GM12878 (cell line): ENCODE measurements at regions not wholly inside any gene's neighbourhood (a gene's known extent, or its start where the extent isn't known, plus 50 kb on each side); places are given as distances from the start of the nearest gene placed in this dataset.

ENCODE experiments used
- EP300 ChIP-seq, 2 experiments: fragments of 150-350 bp in 1 of 2; IDR thresholded peaks; 2 replicates each; pipeline ENCODE4 v1.6.1; 2011 to 2012; ENCODE audit warnings: low read depth in 2 of 2, low read length in 2 of 2, borderline replicate concordance in 1 of 2, improper control_type of control experiment in 1 of 2, inconsistent platforms in 1 of 2; ENCODE audit not compliant: control insufficient read depth in 1 of 2
- HCFC1 ChIP-seq: fragments of 150-350 bp; IDR thresholded peaks from 2 replicates; pipeline ENCODE4 v1.6.1; 2014; ENCODE audit warnings: low read length
- NFIC ChIP-seq: IDR thresholded peaks from 2 replicates; pipeline ENCODE4 v1.6.1; 2012; ENCODE audit warnings: low read depth, mild to moderate bottlenecking, inconsistent platforms, low read length, moderate library complexity
- POLR2AphosphoS5 ChIP-seq: IDR thresholded peaks from 2 replicates; pipeline ENCODE4 v1.6.1; 2011; ENCODE audit warnings: mild to moderate bottlenecking, low read length, inconsistent platforms
- SUPT20H ChIP-seq: IDR thresholded peaks from 2 replicates; pipeline ENCODE4 v1.6.1; 2011; ENCODE audit warnings: low read depth, mild to moderate bottlenecking, low read length, moderate library complexity, borderline replicate concordance; ENCODE audit not compliant: control insufficient read depth
- TF ChIP-seq, protein P1 (sequence below), 3 experiments: IDR thresholded peaks in 2 of 3; conservative IDR thresholded peaks in 1 of 3; 2 replicates each; pipeline ENCODE4 v1.5.1; 2011; ENCODE audit warnings: low read depth in 3 of 3, low read length in 3 of 3, mild to moderate bottlenecking in 3 of 3, control low read depth in 2 of 3, moderate library complexity in 2 of 3, inconsistent platforms in 1 of 3, mixed read lengths in 1 of 3; ENCODE audit not compliant: control insufficient read depth in 2 of 3, insufficient read depth in 1 of 3; ENCODE audit errors: extremely low read depth in 1 of 3
- TF ChIP-seq, protein P2 (sequence below): IDR thresholded peaks from 2 replicates; pipeline ENCODE4 v1.6.1; 2012; ENCODE audit warnings: low read depth, low read length, improper control_type of control experiment

DNA sequence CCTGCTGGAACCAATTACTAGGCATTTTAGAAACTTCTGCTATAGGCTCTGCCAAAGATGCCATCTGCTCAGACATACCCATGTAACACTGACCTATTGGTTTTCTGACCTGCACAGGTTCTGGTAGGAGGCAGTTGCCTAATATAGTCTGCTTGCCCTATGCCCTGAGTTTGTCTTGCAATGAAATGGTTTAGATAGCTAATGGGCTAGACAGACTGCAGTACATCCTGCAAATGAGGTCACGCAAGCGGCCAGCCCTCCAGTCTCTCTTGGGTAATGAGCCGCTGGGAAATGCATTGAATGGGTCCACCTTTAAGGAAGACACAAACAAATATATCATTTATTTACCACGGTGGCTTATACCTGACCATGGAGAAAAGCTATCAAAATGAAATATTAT is 90.6 kb upstream of the B3GAT2 start:
- TF ChIP-seq POLR2AphosphoS5 (no peak), HCFC1 (no peak), SUPT20H (no peak), EP300 (IDR thresholded peaks at IDR 0.05; ENCODE audit: borderline replicate concordance in 1 of 2, control insufficient read depth in 1 of 2, low read depth in 2 of 2, low read length in 2 of 2) (no peak), NFIC (no peak)
- TF ChIP-seq, protein P1, sequence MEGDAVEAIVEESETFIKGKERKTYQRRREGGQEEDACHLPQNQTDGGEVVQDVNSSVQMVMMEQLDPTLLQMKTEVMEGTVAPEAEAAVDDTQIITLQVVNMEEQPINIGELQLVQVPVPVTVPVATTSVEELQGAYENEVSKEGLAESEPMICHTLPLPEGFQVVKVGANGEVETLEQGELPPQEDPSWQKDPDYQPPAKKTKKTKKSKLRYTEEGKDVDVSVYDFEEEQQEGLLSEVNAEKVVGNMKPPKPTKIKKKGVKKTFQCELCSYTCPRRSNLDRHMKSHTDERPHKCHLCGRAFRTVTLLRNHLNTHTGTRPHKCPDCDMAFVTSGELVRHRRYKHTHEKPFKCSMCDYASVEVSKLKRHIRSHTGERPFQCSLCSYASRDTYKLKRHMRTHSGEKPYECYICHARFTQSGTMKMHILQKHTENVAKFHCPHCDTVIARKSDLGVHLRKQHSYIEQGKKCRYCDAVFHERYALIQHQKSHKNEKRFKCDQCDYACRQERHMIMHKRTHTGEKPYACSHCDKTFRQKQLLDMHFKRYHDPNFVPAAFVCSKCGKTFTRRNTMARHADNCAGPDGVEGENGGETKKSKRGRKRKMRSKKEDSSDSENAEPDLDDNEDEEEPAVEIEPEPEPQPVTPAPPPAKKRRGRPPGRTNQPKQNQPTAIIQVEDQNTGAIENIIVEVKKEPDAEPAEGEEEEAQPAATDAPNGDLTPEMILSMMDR (IDR thresholded peaks at IDR 0.05 in 2 of 3, conservative IDR thresholded peaks at IDR 0.05 in 1 of 3; ENCODE audit: control insufficient read depth in 2 of 3, extremely low read depth in 1 of 3, insufficient read depth in 1 of 3, low read depth in 3 of 3, low read length in 3 of 3), result no peak
- TF ChIP-seq, protein P2, sequence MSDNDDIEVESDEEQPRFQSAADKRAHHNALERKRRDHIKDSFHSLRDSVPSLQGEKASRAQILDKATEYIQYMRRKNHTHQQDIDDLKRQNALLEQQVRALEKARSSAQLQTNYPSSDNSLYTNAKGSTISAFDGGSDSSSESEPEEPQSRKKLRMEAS, result no peak
